ENCODE measurements at regions not wholly inside any gene's neighbourhood (a gene's known extent, or its start where the extent isn't known, plus 50 kb on each side); places are given as distances from the start of the nearest gene placed in this dataset.

DNA sequence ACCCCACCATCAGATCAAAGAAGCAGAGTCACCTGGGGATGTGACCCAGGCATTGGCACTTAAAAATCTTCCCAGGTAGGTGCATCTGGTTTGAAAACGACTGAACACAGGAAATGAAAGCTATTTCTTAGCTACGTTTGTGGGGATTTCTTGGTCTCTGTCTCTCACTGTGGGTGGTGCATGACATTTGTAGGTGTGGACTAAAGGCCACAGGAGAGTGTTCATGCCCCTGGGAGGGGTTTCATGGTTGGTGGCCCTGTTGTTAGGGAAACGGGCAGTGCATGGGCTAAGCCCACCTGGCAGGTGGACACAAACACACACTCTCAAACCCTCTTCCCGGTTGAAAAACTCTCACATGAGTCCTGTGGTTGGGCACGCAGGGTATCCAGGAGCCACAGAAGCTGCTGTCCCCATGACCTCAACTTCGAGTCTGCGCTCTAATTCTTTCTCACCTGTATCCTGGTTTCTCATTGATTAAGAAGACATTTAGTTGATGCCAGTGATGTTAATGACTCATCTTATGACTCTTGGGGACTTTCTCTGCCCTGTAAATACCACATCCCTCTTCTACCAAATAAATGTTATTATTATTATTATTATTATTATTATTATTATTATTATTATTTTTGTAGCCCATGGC lies 119.4 kb downstream of the MRPS6 start:
- DNase-seq: no peak

DNA sequence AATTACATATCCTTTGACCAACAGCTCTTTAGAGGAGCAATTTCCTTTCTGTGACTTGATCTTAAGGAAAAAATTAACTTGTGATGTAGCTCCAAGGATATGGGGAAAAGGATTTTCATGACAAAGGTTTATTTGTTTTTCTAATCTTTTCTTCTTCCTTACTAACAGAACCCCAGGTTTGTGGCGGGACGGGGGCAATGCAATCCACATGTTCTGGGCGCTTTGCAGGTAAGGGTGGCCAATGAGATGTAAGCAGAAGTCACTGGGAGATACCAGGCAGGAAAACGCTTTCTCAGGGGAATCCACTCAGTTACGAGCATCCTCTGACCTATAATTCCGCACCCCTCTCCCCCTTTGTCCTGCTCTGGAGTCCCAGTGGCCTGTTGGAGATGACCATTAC lies 122.0 kb downstream of the MRPS6 start:
- DNase-seq: no peak

DNA sequence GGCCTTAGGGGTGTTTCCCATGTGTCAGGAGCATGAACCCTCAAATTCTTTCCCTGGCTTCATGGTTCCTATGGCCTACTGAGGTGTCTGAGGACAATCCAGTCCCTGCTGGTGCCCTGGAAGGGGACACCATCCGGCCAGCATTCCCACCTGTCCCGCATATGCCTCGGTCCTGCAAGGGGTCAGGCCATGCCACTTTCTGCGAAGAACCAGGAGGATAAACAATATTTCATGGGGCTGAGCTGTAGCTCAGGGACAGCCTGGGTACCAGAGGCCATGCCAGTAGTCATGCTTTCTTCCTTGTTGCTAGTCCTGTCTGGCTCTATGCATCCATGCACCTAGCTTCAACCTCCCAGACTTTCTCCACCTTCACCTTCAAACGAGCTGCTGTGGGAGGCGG lies 123.6 kb downstream of the MRPS6 start:
- no peak for DNase-seq

DNA sequence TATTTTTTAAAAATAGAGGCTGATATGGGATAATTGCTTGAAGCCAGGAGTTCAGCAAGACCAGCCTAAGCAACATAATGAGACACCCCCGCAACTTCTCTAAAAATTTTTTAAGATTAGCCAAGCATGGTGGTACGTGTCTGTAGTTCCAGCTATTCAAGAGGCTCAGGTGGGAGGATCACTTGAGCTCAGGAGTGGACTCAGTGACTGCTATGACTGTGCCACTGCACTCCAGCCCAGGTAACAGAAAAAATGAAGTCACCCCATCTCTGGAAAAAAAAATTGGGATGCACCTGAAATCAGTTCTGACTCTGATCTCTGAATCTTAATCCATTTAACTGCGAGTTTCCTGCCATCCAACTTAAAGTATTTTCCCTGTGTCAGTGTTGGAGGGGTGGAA lies 124.2 kb downstream of the MRPS6 start:
- peak; percentile 30 to 39 for DNase-seq

DNA sequence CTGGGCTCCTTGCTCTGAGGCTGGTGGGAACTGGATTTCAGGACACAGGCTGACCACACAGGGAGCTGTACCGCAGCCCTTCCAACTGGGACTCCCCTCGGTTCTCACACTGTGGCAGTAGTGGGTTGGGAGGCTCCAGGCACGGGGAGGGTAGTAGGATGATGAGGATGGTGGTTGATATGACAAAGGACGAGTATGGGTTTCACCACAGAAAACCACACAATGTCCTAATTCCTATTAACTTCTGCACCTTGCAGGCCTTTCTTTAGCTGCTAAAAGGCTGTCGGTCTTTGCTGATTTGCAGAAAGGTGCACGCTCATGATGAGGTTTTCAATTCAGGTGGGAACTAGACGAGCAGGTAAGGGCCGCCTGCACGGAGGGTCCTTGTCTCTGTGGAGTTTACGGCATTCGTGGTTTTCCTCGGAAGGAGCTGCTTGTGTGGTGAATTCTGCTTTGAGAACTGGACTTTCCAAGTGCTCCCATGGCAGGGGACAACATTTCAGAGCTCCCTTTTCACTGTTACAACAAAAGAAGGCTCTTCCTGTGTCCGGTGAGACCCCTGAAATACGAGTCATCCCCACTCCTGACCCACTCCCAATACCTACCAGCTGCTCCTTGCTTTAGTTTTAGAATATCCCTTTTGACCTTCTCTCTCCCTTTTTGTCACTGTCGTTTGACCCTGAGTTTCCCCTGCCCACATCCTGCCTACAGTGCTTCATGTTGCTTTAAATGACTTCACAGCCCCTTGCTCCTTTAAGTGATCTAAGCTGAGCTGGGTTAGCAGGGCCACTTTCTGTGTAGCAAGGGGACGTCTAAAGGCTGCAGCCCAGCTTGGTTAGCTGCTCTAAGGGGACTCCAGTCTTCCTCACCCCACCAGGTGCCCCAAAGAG lies 125.1 kb downstream of the MRPS6 start:
- DNase-seq: peak; percentile 23 to 47

DNA sequence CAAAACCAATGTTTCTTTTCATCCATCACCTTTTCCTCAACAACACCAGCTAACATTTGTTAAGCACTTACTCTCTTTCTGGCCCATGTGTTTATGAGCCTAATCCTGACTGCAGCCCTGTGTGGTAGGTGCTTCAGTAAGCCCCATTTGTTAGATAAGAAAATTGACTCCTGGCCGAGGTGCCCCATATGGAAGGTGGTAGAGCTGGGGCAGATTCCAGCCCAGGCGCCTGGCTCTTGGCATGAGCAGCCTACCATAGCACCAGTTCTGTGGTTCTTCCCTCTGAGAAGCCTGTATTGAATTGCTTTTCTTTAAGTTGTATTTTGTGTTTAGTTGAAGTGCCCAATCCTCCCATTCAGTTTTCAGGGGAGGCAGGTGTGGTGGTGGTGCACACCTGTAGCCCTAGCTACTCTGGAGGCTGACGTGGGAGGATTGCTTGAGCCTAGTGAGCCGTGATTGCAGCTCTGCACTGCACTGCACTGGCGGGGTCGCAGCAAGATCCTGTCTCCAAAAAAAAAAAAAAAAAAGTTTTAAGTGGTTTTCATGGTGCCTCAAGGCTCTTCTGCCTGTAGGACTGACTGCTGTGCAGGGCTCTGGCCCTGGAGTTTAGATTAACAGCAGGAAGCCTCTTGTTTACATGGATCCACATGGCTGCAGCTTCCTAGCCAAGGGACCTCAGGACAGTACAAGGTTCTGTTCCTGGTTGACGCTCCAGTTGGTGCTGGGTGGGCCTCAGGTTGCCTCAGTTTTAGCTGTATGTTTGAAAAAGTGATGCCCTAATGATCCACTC lies 125.9 kb downstream of the MRPS6 start:
- no peak for DNase-seq

DNA sequence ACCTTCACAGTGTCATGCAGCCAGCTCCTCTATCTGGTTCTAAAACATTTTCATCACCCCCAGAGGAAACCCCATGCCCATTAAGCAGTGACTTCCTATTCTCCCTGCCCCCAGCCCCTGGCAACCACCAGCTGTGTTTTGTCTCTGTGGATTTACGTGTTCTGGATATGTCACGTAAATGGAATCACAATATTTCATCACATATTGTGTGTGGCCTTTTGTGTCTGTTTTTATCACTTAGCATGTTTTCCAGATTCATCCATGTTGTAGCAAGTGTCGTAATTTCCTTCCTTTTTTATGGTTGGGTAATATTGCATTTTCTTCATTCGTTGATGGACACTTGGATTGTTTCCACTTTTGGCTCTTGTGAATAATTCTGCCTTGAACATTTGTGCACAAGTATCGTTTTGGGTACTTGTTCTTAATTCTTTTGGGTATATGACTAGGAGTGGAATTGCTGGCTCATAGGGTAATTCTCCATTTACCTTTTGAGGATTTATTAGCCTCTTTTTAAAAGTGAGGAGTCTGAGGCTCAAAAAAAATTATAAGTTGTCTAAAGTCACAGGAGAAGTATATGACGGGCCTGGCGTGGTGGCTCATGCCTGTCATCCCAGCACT lies 127.0 kb downstream of the MRPS6 start:
- peak; percentile 70 to 95 for DNase-seq

DNA sequence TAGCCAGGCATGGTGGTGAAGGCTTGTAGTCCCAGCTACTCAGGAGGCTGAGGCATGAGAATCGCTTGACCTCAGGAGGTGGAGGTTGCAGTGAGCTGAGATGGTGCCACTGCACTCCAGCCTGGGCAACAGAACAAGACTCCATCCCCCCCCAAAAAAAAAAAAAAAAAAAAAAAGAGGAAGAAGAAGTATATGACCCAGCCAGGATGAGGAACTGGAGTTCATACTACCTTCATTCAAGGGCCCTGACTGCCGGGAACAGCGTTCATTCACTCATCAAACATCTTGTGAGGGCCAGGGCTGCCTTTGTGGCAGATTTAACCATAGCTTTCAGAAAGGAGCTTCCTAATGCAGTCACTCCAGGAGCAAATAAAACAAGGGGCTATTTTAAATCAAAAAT lies 127.6 kb downstream of the MRPS6 start:
- peak; percentile 75 to 78 for DNase-seq

DNA sequence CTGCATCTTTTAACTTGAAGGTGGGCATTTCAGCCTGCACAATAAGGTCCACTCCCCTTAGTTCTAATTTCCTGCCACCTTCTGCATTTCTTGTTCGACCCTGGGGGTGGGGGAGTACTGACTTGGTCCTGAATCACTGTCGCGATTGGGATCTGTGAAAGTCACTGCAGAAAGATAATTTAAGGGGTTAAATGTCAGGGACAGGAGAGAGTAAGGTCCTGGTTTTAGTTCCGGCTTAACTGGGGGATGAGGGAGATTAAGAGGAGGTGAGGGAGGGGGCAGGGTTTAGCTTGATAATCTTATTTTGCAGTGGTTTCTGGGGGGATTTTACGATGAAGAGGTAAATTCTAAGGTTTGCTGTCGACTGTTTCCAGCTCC lies 128.1 kb downstream of the MRPS6 start:
- DNase-seq: no peak

DNA sequence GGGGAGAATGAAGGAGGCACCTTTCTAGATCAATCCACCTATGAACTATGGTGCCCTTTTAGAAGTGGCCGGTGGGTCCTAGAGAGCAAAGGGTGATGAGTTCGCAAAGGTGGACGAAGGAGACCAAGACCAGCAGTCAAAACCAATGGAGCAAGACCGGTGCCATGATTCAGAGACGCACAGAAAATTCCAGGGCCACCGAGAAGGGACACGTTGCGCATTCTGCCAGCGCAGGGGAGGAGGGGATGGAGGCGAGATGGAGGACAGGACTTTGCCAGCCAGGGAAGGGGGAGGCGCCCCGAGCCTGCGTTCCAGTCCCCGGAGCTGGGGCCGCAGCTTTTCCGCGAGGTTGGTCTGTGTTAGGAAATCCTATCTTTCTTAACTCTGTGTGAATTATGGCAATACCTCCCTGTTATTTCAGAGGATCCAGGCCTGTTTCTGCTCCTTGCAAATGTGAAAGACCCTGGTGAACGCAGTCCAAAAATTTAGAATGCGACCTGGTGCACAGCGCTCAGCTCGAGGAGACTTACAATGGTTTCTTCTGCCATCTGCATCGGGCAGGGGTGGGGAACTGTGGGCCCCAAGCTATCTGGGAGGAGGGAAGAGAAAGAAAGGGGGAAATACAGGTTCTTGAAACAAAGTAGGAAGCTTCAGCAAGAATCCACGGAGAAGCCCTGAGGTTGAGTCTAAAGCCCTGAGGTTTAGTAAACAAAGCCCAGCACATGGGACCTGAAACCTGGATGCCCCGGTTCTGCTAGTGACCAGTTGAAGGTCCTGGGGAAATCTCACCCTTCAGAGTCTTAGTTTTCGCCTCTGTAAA lies 129.4 kb downstream of the MRPS6 start:
- peak; percentile 53 to 76 for DNase-seq

DNA sequence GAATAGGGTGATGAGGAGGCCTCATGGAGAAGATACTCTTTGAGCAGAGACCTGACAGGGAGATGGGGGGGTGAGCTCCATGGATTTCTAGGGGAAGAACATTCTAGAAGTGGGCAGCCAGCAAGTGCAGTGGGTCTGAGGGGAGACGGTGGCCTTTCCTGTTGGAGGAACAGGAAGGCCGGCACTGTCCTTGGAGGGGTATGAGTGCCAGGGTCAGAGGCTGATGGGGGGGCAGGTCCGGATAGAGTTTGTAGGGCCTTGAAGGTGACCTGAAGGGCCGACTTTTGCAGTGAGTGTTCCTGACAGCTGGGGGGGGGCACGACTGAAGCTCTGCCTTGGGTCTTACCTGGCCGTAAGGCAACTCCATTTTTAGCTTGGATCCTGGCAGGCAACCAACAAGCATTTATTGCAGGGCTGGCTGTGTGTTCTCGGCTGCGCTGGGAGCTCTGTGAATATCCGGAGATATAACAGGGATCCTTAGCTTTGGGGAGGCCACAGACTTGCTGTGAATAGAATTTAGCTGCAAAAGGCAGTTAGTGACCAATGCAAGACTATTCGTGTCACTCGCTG lies 130.6 kb downstream of the MRPS6 start:
- no peak for DNase-seq

DNA sequence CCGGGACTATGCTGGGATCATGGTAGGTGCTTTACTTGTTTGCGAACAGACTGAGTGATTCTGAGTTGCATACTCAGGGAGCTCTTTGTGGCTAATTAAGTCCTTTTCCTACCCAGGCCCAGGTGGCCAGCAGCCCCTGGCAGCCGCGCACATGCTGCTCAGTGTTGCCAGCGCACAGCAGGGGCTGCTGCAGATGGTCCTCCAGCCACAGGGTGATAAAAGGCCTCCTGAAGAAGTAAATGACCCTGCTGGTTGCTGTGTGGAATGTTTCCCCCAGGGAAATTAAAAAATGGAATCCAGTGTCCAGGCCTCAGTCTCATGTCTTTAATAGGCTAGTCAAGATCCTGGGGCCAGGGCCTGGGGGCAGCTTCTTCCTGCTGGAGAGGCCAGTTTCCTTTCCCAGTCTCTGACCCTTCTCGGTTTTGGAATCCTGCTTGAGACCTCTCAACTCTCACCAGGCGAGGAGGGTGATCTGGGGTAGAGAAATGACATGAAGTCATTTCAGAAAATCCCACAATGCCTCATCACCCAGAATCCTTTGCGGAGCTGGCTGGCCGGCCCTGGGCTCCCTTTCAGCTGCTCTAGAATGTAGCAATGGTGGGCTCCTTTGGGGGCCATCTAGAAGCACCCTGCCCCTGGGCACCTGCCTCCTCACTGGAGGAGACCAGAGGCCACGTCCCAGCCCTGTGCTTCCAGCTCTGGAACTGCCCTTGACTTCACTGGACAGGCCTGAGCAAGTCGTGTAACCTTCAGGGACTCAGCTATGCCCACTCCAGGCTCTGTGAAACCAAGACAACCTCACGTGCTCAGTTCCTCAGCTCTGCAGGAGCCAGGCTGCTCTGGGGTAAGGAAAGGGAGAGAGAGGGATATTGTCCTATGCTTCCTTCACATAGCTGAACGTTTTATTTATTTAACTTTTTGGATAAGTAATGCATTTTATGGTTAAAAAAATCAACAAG lies 131.4 kb downstream of the MRPS6 start:
- DNase-seq: peak in 1 of 2 donors; percentile 29

DNA sequence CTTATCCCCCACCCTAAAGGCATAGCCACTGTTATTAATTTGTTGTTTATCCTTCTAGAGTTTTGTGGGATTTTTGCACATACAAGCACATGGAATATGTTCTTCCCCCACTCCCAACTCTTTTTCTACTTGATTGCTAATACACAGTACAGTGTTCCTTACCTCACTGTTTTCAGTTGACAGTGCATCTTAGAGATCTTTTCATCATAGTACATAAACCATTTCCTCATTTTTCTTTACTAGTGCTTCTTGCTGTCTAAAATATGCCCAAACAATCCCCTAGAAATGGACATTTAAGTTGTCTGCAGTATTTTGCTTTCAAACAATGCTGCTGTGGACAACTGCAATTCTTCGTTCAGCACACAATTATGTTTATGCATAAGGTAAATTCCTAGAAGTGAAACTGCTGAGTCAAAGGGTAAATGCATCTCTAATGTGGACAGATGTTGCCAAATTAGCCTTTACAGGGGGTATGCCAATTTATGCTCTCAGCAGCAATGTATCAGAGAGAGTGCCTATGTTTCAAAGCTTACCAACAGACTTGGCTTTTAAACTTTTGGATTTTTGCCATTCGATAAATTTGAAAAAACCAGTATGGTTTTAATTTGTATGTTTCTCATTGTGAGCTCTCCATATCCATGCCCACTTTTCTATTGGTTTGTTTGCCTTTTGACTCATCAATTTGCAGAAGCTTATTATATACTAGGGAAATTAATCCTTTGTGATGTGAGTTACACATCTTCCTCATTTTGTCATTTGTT lies 132.6 kb downstream of the MRPS6 start:
- DNase-seq: peak in 1 of 2 donors; percentile 39

DNA sequence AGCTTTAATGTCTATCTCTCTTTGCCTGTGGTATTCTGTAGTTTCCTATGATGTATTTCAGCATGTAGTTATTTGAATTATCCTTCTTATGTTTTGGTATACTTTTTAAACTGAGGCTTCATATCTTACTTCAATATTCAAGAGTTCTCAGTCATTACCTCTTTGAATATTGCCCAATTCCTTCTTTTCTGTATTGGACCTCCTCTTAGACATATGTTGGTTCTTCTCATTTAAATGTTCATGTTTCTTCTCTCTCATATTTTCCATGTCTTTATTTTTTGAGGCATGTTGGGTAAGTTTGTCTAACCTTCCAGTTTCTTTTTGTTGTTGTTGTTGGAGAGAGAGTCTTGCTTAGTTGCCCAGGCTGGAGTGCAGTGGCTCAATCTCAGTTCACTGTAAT lies 140.6 kb downstream of the MRPS6 start:
- no peak for DNase-seq

DNA sequence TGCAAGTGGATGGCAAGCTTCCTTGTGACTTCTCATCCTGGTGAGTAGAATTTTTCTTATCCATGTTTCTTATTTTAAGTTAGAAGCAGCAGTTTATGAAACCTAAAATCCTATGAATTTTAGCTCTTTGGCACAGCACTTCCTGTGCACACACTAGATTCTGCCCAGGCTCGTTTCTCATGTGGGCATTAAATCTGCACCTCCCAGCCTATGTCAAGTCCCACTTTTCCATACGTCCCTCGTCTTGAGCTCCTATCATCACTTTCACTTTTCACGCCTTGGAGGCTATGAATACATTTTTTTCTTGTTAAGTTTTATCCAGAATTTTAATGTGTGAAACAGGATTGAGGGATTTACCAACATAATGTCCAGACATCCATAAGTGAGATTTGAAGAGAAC lies 142.1 kb downstream of the MRPS6 start:
- no peak for DNase-seq

DNA sequence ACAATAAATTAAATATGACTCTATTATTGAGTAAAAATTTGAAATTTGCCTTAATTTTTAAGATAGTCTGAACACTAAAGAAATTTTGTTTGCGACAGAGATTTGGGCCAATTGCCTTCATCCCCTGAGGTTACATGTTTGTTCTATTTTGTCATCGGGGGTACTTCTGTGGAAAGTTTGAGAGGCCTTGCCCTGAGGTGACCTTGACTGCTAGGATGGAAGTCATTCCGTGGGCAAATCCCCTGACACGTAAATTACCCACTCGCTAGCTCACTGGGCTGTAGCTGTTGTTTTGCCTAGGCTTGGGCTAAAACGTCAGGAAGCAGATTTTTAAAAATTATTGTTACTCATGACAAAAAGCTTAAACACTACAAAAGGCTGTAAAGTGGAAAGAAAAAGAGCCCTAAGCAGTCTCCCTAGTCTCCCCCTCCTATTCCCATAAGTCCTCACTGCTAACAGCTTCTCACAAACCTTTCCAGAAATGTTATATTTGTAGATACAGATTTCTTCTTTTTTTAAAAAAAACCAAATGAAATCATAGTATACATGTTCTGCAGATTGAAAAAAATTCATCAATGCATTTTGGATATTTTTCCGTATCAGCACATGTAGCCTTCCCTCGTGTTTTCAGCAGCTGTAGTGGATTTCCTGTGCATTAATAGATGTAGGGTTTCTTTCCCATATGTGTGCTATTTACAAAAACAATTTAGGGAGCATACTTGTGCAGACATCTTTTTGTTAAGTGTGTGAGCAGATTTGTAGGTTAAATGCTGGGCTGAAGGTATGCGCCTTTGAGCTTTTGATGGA lies 142.7 kb downstream of the MRPS6 start:
- DNase-seq: no peak

DNA sequence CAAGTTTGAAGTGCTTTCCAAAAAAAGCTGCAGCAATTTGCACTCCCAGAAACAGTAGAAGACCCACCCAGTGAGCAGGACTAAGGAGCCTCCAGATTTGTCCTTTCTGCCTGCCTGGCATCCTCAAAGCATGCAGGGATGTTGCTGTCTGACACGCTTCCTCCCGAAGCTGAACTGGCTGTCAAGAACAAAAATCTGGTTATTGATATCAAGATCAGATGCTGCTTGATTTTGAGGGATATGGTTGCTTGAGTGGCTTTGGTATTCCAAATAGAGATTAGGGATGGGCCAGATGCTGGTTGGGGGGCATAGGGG lies 143.3 kb downstream of the MRPS6 start:
- DNase-seq: no peak

DNA sequence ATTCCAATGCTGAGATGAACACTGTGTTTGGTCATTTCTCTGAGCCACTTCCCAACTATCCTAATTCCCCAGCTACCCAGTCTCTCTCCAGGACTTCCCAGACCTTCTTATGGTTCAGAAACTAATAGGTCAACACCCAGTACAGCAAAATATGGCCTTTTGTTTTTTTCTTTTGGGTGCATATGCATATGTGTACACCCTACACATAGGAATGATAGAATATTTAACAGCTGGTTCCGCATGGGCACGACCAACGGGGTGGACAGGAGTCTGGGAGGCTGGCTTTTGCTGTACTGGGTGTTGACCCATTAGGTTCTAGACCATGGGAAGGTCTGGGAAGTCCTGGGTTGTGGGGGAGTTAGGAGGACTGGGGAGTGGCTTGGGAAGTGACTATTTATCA lies 143.9 kb downstream of the MRPS6 start:
- DNase-seq: no peak

All from inflammatory macrophage (primary cell).